Brain microvascular endothelial cell (primary cell): ENCODE measurements at regions not wholly inside any gene's neighbourhood (a gene's known extent, or its start where the extent isn't known, plus 50 kb on each side); places are given as distances from the start of the nearest gene placed in this dataset.

ENCODE experiments used
- DNase-seq: peaks from one replicate; pipeline ENCODE4 v3.0.0-alpha.2; 2020
- H3K27ac ChIP-seq: fragments of 250-450 bp; sonication (Bioruptor Pico); 2 replicates; pipeline ENCODE4 v1.5.1; 2020; ENCODE audit warnings: mild to moderate bottlenecking, moderate library complexity
- H3K27me3 ChIP-seq: fragments of 250-450 bp; sonication (Bioruptor Pico); replicated peaks from 2 replicates; pipeline ENCODE4 v1.5.1; 2020; ENCODE audit warnings: mild to moderate bottlenecking
- H3K36me3 ChIP-seq: fragments of 250-450 bp; sonication (Bioruptor Pico); replicated peaks from 2 replicates; pipeline ENCODE4 v1.5.1; 2020; ENCODE audit warnings: mild to moderate bottlenecking
- H3K4me3 ChIP-seq: 2 replicates; pipeline ENCODE4 v1.5.1; 2011; ENCODE audit warnings: low read depth, mild to moderate bottlenecking, control low read depth, low read length, moderate library complexity
- in situ Hi-C: cut with HindIII; loops from 2 replicates; pipeline ENCODE4 v1.10.0; 2017; ENCODE audit warnings: low sequenced_read_pairs, low pct_ligation_motif_present
- TF ChIP-seq, protein P1 (sequence below): IDR thresholded peaks from 2 replicates; pipeline ENCODE4 v1.5.1; 2011; ENCODE audit warnings: low read depth, mild to moderate bottlenecking, moderate library complexity, low read length, control low read depth, inconsistent platforms; ENCODE audit errors: missing control alignments

DNA sequence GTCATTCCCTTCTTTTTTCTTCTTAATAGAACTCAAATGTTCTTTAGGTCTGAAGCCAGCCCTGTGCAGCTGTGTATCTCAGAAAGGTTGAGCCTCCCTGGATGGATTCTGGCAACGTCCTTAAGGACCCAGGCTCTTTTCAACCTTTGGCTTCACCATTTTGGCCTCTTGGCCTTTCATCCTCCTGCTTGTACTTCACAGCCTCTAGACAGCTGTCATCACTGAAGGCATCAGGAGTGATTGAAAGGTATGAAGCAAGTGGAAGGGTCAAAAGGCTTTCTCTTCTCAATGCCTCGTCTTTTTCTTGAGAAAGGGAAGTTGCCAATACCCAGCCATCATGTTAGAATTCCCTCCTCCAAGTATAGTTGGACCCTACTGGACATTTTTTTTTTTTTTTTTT, 81.2 kb upstream of the RANBP3L start:
- Histone ChIP-seq H3K27me3 (no peaks in the 10 kb centered on the region), H3K4me3 (no peak overlapping the region), H3K27ac (no peak overlapping the region), H3K36me3 (no peaks in the 10 kb centered on the region)
- TF ChIP-seq, protein P1, sequence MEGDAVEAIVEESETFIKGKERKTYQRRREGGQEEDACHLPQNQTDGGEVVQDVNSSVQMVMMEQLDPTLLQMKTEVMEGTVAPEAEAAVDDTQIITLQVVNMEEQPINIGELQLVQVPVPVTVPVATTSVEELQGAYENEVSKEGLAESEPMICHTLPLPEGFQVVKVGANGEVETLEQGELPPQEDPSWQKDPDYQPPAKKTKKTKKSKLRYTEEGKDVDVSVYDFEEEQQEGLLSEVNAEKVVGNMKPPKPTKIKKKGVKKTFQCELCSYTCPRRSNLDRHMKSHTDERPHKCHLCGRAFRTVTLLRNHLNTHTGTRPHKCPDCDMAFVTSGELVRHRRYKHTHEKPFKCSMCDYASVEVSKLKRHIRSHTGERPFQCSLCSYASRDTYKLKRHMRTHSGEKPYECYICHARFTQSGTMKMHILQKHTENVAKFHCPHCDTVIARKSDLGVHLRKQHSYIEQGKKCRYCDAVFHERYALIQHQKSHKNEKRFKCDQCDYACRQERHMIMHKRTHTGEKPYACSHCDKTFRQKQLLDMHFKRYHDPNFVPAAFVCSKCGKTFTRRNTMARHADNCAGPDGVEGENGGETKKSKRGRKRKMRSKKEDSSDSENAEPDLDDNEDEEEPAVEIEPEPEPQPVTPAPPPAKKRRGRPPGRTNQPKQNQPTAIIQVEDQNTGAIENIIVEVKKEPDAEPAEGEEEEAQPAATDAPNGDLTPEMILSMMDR, result no peak
- DNase-seq, result no peak
- in situ Hi-C loops, result no loop called here

DNA sequence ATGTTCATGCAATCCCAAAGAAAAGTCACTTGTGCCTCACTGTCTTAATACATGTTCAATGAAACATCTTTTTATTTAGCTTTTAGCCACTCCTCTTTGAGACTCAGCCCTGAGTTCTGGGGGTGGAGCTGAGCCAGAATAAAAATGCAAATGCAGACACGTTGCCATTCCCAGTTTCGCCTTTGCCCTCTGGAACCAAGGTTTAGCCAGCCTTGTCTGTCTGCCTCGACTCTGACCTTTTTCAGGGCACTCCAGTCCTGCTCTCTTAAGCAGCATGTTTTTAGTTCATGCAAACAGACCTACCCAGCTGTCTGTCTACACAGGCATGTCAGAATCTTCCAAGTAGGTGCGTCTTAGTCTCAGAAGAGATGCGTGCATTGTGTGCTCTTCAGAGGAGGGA, 82.2 kb upstream of the RANBP3L start:
- Histone ChIP-seq H3K27me3 (no peaks in the 10 kb centered on the region), H3K4me3 (no peak overlapping the region), H3K36me3 (no peaks in the 10 kb centered on the region), H3K27ac (no peak overlapping the region)
- no peak for DNase-seq
- in situ Hi-C loops, result no loop called here
- TF ChIP-seq, protein P1, result no peak

DNA sequence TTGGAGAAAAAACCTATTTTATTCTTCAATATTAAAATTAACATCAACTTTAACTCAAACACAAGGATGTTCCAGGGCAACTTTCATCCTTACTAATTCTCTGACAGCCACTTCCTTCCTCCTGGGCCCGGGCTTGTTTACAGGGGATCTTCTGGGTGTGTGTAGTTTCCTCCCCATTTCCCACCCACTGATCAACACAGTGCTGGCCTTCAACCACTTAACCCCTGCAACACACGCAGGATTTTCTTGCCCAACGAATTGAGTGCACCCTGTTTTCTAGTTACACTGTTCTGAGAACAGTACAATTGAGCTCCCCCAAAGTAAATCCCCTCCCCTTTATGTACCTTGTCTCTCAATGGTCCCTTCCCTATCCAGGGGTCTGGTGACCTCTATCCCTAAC, 83.1 kb upstream of the RANBP3L start:
- in situ Hi-C loops, result no loop called here
- DNase-seq, result no peak
- Histone ChIP-seq H3K4me3 (no peak overlapping the region), H3K27ac (no peak overlapping the region), H3K36me3 (no peaks in the 10 kb centered on the region), H3K27me3 (no peaks in the 10 kb centered on the region)
- TF ChIP-seq, protein P1, result no peak

DNA sequence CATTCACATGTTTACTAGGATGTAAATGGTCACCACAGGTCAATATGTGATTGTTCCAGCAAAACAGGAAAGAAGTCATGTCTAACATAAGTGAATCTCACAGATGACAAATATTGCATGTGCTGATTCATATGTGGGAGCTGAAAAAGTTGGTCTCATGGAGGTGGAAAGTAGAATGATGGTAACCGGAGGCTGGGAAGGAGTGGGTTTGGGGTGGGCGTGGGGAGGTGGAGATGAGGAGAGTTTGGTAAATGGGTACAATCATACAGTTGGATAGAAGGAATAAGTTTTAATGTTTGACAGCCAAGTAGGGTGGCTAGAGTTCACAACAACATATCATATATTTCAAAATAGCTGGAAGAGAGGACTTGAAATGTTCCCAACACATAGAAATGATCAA, 83.8 kb upstream of the RANBP3L start:
- H3K36me3 ChIP-seq, result no peaks in the 10 kb centered on the region
- no peak overlapping the region for H3K27ac ChIP-seq
- no peaks in the 10 kb centered on the region for H3K27me3 ChIP-seq
- in situ Hi-C loops, result no loop called here
- H3K4me3 ChIP-seq, result no peak overlapping the region
- TF ChIP-seq, protein P1, result no peak
- DNase-seq, result no peak

DNA sequence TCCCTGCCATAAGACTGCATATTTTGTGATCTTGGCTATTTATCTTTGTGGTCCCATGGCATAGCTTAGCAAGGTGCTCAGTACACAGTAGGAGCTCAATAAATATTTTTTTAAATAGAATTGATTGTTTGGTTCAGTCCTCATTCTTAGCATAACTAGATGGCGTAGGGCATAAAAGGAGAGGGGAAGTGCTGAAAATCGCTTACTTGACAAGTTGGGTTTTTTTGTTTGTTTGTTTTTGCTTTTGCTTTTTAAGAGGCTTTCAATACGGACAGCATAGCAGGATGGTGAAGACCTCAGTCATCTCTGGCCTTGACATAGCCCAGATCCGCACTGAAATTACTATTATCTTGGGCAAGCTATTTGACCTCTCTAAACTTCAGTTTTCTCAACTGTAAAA, 86.6 kb upstream of the RANBP3L start:
- Histone ChIP-seq H3K36me3 (no peaks in the 10 kb centered on the region), H3K27me3 (no peaks in the 10 kb centered on the region), H3K27ac (no peak overlapping the region), H3K4me3 (no peak overlapping the region)
- no peak for DNase-seq
- in situ Hi-C loops, result no loop called here
- TF ChIP-seq, protein P1, result no peak

DNA sequence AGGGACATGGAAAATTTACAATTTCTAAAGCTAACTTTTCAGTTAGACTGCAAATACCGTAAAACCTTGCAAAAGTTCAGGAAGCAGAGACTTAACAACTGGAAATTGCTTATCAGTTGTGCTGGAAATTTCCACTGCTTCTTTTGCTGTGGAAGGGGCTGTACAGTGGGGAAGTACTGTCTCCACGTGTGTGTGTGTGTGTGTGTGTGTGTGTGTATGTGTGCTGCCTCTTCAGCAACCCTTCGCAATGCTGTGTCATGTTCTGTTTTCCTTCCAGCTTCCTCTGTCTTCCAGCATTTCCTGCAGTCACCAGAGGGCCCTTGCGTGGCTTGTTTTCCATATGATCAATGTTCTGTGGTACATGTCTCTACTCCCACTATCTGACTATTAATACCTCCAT, 87.5 kb upstream of the RANBP3L start:
- in situ Hi-C loops, result no loop called here
- Histone ChIP-seq H3K27ac (no peak overlapping the region), H3K36me3 (no peaks in the 10 kb centered on the region), H3K27me3 (no peaks in the 10 kb centered on the region), H3K4me3 (no peak overlapping the region)
- no peak for DNase-seq
- TF ChIP-seq, protein P1, result no peak
